ENCODE measurements at regions not wholly inside any gene's neighbourhood (a gene's known extent, or its start where the extent isn't known, plus 50 kb on each side); places are given as distances from the start of the nearest gene placed in this dataset.

- H3K4me1 ChIP-seq (ENCODE audit: control insufficient read depth, insufficient read depth, low read length): peaks cover 26% of the 10 kb centered on the region
- H3K9me3 Mint-ChIP-seq: no peaks in the 10 kb centered on the region
- no peak overlapping the region for H3K27ac ChIP-seq (ENCODE audit: low read depth, low read length)
- H3K9me3 ChIP-seq (ENCODE audit: control insufficient read depth, low read length): no peaks in the 10 kb centered on the region
- H3K36me3 Mint-ChIP-seq (ENCODE audit: low read depth): peaks cover 8% of the 10 kb centered on the region
- TF ChIP-seq CTCF (conservative IDR thresholded peaks at IDR 0.05): no peak
- peak overlapping the region; percentile 56 for H3K4me3 Mint-ChIP-seq
- peaks cover 7% of the 10 kb centered on the region for H3K36me3 ChIP-seq (ENCODE audit: control insufficient read depth, insufficient read depth, low read length)
- H3K27ac Mint-ChIP-seq: no peak overlapping the region
- no peaks in the 10 kb centered on the region for H3K27me3 ChIP-seq (ENCODE audit: control insufficient read depth, insufficient read depth, low read length, poor library complexity, severe bottlenecking)
- 91% methylated on average over 2 of the region's 3 CpGs; no CpG with 5 or more reads in 1 of the 2 experiments for WGBS, 2 experiments (ENCODE audit: insufficient coverage in 1 of 2, insufficient read length in 1 of 2)
- peak overlapping the region; percentile 98 for H3K9ac ChIP-seq (ENCODE audit: extremely low read depth, low read length, poor library complexity, severe bottlenecking)
- DNase-seq: no peak
- peaks cover 64% of the 10 kb centered on the region for H3K4me1 Mint-ChIP-seq
- H3K27me3 Mint-ChIP-seq (ENCODE audit: insufficient read depth): no peaks in the 10 kb centered on the region
- peak overlapping the region; percentile 87 for H3K4me3 ChIP-seq (ENCODE audit: low read length)
These were observed 166.7 kb upstream of the PPP2R2B start for GRCh38 chr5:147045290-147045689.

- Histone ChIP-seq H3K9ac (ENCODE audit: extremely low read depth, low read length, poor library complexity, severe bottlenecking) (peak overlapping the region; percentile 98), H3K4me1 (ENCODE audit: control insufficient read depth, insufficient read depth, low read length) (peaks cover 17% of the 10 kb centered on the region), H3K4me3 (ENCODE audit: low read length) (peak overlapping the region; percentile 87), H3K27me3 (ENCODE audit: control insufficient read depth, insufficient read depth, low read length, poor library complexity, severe bottlenecking) (no peaks in the 10 kb centered on the region), H3K9me3 (ENCODE audit: control insufficient read depth, low read length) (no peaks in the 10 kb centered on the region), H3K27ac (ENCODE audit: low read depth, low read length) (no peak overlapping the region), H3K36me3 (ENCODE audit: control insufficient read depth, insufficient read depth, low read length) (peaks cover 15% of the 10 kb centered on the region)
- Mint-ChIP-seq H3K27ac (peak overlapping the region; percentile 16), H3K27me3 (ENCODE audit: insufficient read depth) (no peaks in the 10 kb centered on the region), H3K36me3 (ENCODE audit: low read depth) (peaks cover 12% of the 10 kb centered on the region), H3K9me3 (no peaks in the 10 kb centered on the region), H3K4me1 (peaks cover 58% of the 10 kb centered on the region), H3K4me3 (peak overlapping the region; percentile 56)
- no peak for DNase-seq
- TF ChIP-seq CTCF (conservative IDR thresholded peaks at IDR 0.05): no peak
- 80 to 86% methylated on average over 1 of the region's 1 CpG for WGBS, 2 experiments (ENCODE audit: insufficient coverage in 1 of 2, insufficient read length in 1 of 2)
These were observed 167.7 kb upstream of the PPP2R2B start for GRCh38 chr5:147046281-147046680.

GRCh38 chr5:147046894-147047293 is 168.3 kb upstream of the PPP2R2B start:
- Histone ChIP-seq H3K4me3 (ENCODE audit: low read length) (peak overlapping the region; percentile 87), H3K27ac (ENCODE audit: low read depth, low read length) (no peak overlapping the region), H3K4me1 (ENCODE audit: control insufficient read depth, insufficient read depth, low read length) (peaks cover 18% of the 10 kb centered on the region), H3K9ac (ENCODE audit: extremely low read depth, low read length, poor library complexity, severe bottlenecking) (peak overlapping the region; percentile 13), H3K36me3 (ENCODE audit: control insufficient read depth, insufficient read depth, low read length) (peaks cover 19% of the 10 kb centered on the region), H3K9me3 (ENCODE audit: control insufficient read depth, low read length) (no peaks in the 10 kb centered on the region), H3K27me3 (ENCODE audit: control insufficient read depth, insufficient read depth, low read length, poor library complexity, severe bottlenecking) (no peaks in the 10 kb centered on the region)
- Mint-ChIP-seq H3K4me3 (peak overlapping the region; percentile 56), H3K27ac (peak overlapping the region; percentile 16), H3K9me3 (no peaks in the 10 kb centered on the region), H3K36me3 (ENCODE audit: low read depth) (peaks cover 16% of the 10 kb centered on the region), H3K27me3 (ENCODE audit: insufficient read depth) (no peaks in the 10 kb centered on the region), H3K4me1 (peaks cover 55% of the 10 kb centered on the region)
- no peak for DNase-seq
- no peak for TF ChIP-seq CTCF (conservative IDR thresholded peaks at IDR 0.05)

Data from endodermal cell (in vitro differentiated cells).